ENCODE measurements at regions not wholly inside any gene's neighbourhood (a gene's known extent, or its start where the extent isn't known, plus 50 kb on each side); places are given as distances from the start of the nearest gene placed in this dataset.

GRCh38 chr16:64425381-64425780, 696.5 kb downstream of the CDH11 start:
- no peaks in the 10 kb centered on the region for H3K36me3 ChIP-seq (replicated peaks in 1 of 2; ENCODE audit: control insufficient read depth in 2 of 2, insufficient read depth in 2 of 2, low read length in 2 of 2)
- no peak overlapping the region for H4K8ac ChIP-seq (ENCODE audit: low read depth, low read length)
- DNase-seq (ENCODE audit: low spot score): no peak
- no peaks in the 10 kb centered on the region for H3K79me1 ChIP-seq (ENCODE audit: low read depth, low read length)
- H2AK5ac ChIP-seq (ENCODE audit: low read depth, low read length): no peak overlapping the region
- no peak overlapping the region for H2BK120ac ChIP-seq (ENCODE audit: low read depth, low read length)
- no peak overlapping the region for H3K4ac ChIP-seq (ENCODE audit: low read length)
- H3K14ac ChIP-seq (ENCODE audit: low read length): no peak overlapping the region
- no peaks in the 10 kb centered on the region for H3K27me3 ChIP-seq (ENCODE audit: control insufficient read depth in 3 of 3, insufficient read depth in 3 of 3, low read depth in 1 of 3, low read length in 3 of 3)
- no peaks in the 10 kb centered on the region for H3K9me3 ChIP-seq (replicated peaks in 1 of 2; ENCODE audit: control insufficient read depth in 2 of 2, insufficient read depth in 1 of 2, low read depth in 1 of 2, low read length in 2 of 2)
- no peak overlapping the region for H2BK15ac ChIP-seq (ENCODE audit: low read length)
- H2BK5ac ChIP-seq (ENCODE audit: low read length): no peak overlapping the region
- H3K18ac ChIP-seq (ENCODE audit: low read length): no peak overlapping the region
- no peak overlapping the region for H2BK12ac ChIP-seq (ENCODE audit: low read length)
- no peak overlapping the region for H3K4me3 ChIP-seq (ENCODE audit: low read length in 2 of 2)
- peaks cover 0 to 2% of the 10 kb centered on the region in 2 donors for H3K4me1 ChIP-seq (ENCODE audit: control insufficient read depth in 2 of 2, insufficient read depth in 1 of 2, low read depth in 1 of 2, low read length in 2 of 2)
- H2AFZ ChIP-seq (ENCODE audit: low read length): no peak overlapping the region
- H3K4me2 ChIP-seq (ENCODE audit: insufficient read depth, low read length, poor library complexity, severe bottlenecking): no peak overlapping the region
- no peak overlapping the region for H3K9ac ChIP-seq (ENCODE audit: low read depth, low read length, poor library complexity)
- H4K91ac ChIP-seq (ENCODE audit: low read depth, low read length, poor library complexity): no peak overlapping the region
- H3K23ac ChIP-seq (ENCODE audit: low read depth, low read length, poor library complexity): no peak overlapping the region
- H3K27ac ChIP-seq (replicated peaks; ENCODE audit: low read length): no peak overlapping the region

- H3K9ac ChIP-seq (ENCODE audit: low read depth, low read length, poor library complexity): no peak overlapping the region
- no peak overlapping the region for H2AK5ac ChIP-seq (ENCODE audit: low read depth, low read length)
- H3K9me3 ChIP-seq (replicated peaks in 1 of 2; ENCODE audit: control insufficient read depth in 2 of 2, insufficient read depth in 1 of 2, low read depth in 1 of 2, low read length in 2 of 2): no peaks in the 10 kb centered on the region
- no peaks in the 10 kb centered on the region for H3K36me3 ChIP-seq (replicated peaks in 1 of 2; ENCODE audit: control insufficient read depth in 2 of 2, insufficient read depth in 2 of 2, low read length in 2 of 2)
- no peak for DNase-seq (ENCODE audit: low spot score)
- H3K4me3 ChIP-seq (ENCODE audit: low read length in 2 of 2): no peak overlapping the region
- H3K4me1 ChIP-seq (ENCODE audit: control insufficient read depth in 2 of 2, insufficient read depth in 1 of 2, low read depth in 1 of 2, low read length in 2 of 2): peaks cover 2 to 3% of the 10 kb centered on the region in 2 donors
- H4K8ac ChIP-seq (ENCODE audit: low read depth, low read length): no peak overlapping the region
- H2BK5ac ChIP-seq (ENCODE audit: low read length): no peak overlapping the region
- H2AFZ ChIP-seq (ENCODE audit: low read length): no peak overlapping the region
- H3K18ac ChIP-seq (ENCODE audit: low read length): no peak overlapping the region
- no peak overlapping the region for H2BK120ac ChIP-seq (ENCODE audit: low read depth, low read length)
- H3K79me1 ChIP-seq (ENCODE audit: low read depth, low read length): no peaks in the 10 kb centered on the region
- no peak overlapping the region for H3K23ac ChIP-seq (ENCODE audit: low read depth, low read length, poor library complexity)
- no peak overlapping the region for H2BK15ac ChIP-seq (ENCODE audit: low read length)
- H3K27me3 ChIP-seq (ENCODE audit: control insufficient read depth in 3 of 3, insufficient read depth in 3 of 3, low read depth in 1 of 3, low read length in 3 of 3): no peaks in the 10 kb centered on the region
- no peak overlapping the region for H2BK12ac ChIP-seq (ENCODE audit: low read length)
- no peak overlapping the region for H3K4ac ChIP-seq (ENCODE audit: low read length)
- H4K91ac ChIP-seq (ENCODE audit: low read depth, low read length, poor library complexity): no peak overlapping the region
- WGBS, 2 donors (ENCODE audit: extremely low coverage in 2 of 2, insufficient read length in 2 of 2, insufficient replicate concordance in 1 of 2): no CpG with 5 or more reads among the region's 1 CpG
- H3K4me2 ChIP-seq (ENCODE audit: insufficient read depth, low read length, poor library complexity, severe bottlenecking): no peak overlapping the region
- H3K27ac ChIP-seq (replicated peaks; ENCODE audit: low read length): no peak overlapping the region
- H3K14ac ChIP-seq (ENCODE audit: low read length): no peak overlapping the region
These were observed 699.6 kb downstream of the CDH11 start for GRCh38 chr16:64422259-64422658.

GRCh38 chr16:64421515-64421914, 700.3 kb downstream of the CDH11 start:
- Histone ChIP-seq H2BK120ac (ENCODE audit: low read depth, low read length) (no peak overlapping the region), H2BK12ac (ENCODE audit: low read length) (no peak overlapping the region), H3K27me3 (ENCODE audit: control insufficient read depth in 3 of 3, insufficient read depth in 3 of 3, low read depth in 1 of 3, low read length in 3 of 3) (no peaks in the 10 kb centered on the region), H2AFZ (ENCODE audit: low read length) (no peak overlapping the region), H4K91ac (ENCODE audit: low read depth, low read length, poor library complexity) (no peak overlapping the region), H3K4me2 (ENCODE audit: insufficient read depth, low read length, poor library complexity, severe bottlenecking) (no peak overlapping the region), H3K18ac (ENCODE audit: low read length) (no peak overlapping the region), H3K4me3 (ENCODE audit: low read length in 2 of 2) (no peak overlapping the region), H3K79me1 (ENCODE audit: low read depth, low read length) (no peaks in the 10 kb centered on the region), H3K9ac (ENCODE audit: low read depth, low read length, poor library complexity) (no peak overlapping the region), H2AK5ac (ENCODE audit: low read depth, low read length) (no peak overlapping the region), H3K23ac (ENCODE audit: low read depth, low read length, poor library complexity) (no peak overlapping the region), H2BK15ac (ENCODE audit: low read length) (no peak overlapping the region), H3K4me1 (ENCODE audit: control insufficient read depth in 2 of 2, insufficient read depth in 1 of 2, low read depth in 1 of 2, low read length in 2 of 2) (peaks cover 2 to 3% of the 10 kb centered on the region in 2 donors), H3K36me3 (replicated peaks in 1 of 2; ENCODE audit: control insufficient read depth in 2 of 2, insufficient read depth in 2 of 2, low read length in 2 of 2) (no peaks in the 10 kb centered on the region), H3K14ac (ENCODE audit: low read length) (no peak overlapping the region), H3K9me3 (replicated peaks in 1 of 2; ENCODE audit: control insufficient read depth in 2 of 2, insufficient read depth in 1 of 2, low read depth in 1 of 2, low read length in 2 of 2) (no peaks in the 10 kb centered on the region), H3K4ac (ENCODE audit: low read length) (no peak overlapping the region), H3K27ac (replicated peaks; ENCODE audit: low read length) (no peak overlapping the region), H4K8ac (ENCODE audit: low read depth, low read length) (no peak overlapping the region), H2BK5ac (ENCODE audit: low read length) (no peak overlapping the region)
- no peak for DNase-seq (ENCODE audit: low spot score)
- no CpG with 5 or more reads among the region's 1 CpG for WGBS, 2 donors (ENCODE audit: extremely low coverage in 2 of 2, insufficient read length in 2 of 2, insufficient replicate concordance in 1 of 2)

- Histone ChIP-seq H3K36me3 (replicated peaks in 1 of 2; ENCODE audit: control insufficient read depth in 2 of 2, insufficient read depth in 2 of 2, low read length in 2 of 2) (no peaks in the 10 kb centered on the region), H4K8ac (ENCODE audit: low read depth, low read length) (no peak overlapping the region), H3K4me3 (ENCODE audit: low read length in 2 of 2) (no peak overlapping the region), H3K9ac (ENCODE audit: low read depth, low read length, poor library complexity) (no peak overlapping the region), H3K4me2 (ENCODE audit: insufficient read depth, low read length, poor library complexity, severe bottlenecking) (no peak overlapping the region), H2BK12ac (ENCODE audit: low read length) (no peak overlapping the region), H2AK5ac (ENCODE audit: low read depth, low read length) (no peak overlapping the region), H3K4ac (ENCODE audit: low read length) (no peak overlapping the region), H4K91ac (ENCODE audit: low read depth, low read length, poor library complexity) (no peak overlapping the region), H3K27me3 (ENCODE audit: control insufficient read depth in 3 of 3, insufficient read depth in 3 of 3, low read depth in 1 of 3, low read length in 3 of 3) (no peaks in the 10 kb centered on the region), H2AFZ (ENCODE audit: low read length) (no peak overlapping the region), H3K79me1 (ENCODE audit: low read depth, low read length) (no peaks in the 10 kb centered on the region), H2BK15ac (ENCODE audit: low read length) (no peak overlapping the region), H3K14ac (ENCODE audit: low read length) (no peak overlapping the region), H3K23ac (ENCODE audit: low read depth, low read length, poor library complexity) (no peak overlapping the region), H2BK120ac (ENCODE audit: low read depth, low read length) (no peak overlapping the region), H2BK5ac (ENCODE audit: low read length) (no peak overlapping the region), H3K4me1 (ENCODE audit: control insufficient read depth in 2 of 2, insufficient read depth in 1 of 2, low read depth in 1 of 2, low read length in 2 of 2) (peaks cover 2 to 3% of the 10 kb centered on the region in 2 donors), H3K27ac (replicated peaks; ENCODE audit: low read length) (no peak overlapping the region), H3K9me3 (replicated peaks in 1 of 2; ENCODE audit: control insufficient read depth in 2 of 2, insufficient read depth in 1 of 2, low read depth in 1 of 2, low read length in 2 of 2) (no peaks in the 10 kb centered on the region), H3K18ac (ENCODE audit: low read length) (no peak overlapping the region)
- no CpG with 5 or more reads among the region's 4 CpGs for WGBS, 2 donors (ENCODE audit: extremely low coverage in 2 of 2, insufficient read length in 2 of 2, insufficient replicate concordance in 1 of 2)
- DNase-seq (ENCODE audit: low spot score): no peak
These were observed 702.0 kb downstream of the CDH11 start for GRCh38 chr16:64419832-64420231.
